ENCODE measurements at regions not wholly inside any gene's neighbourhood (a gene's known extent, or its start where the extent isn't known, plus 50 kb on each side); places are given as distances from the start of the nearest gene placed in this dataset.

GRCh38 chr12:98172801-98173200 is 342.6 kb upstream of the TMPO start:
- Histone ChIP-seq H3K27me3 (ENCODE audit: control insufficient read depth in 3 of 3, insufficient read depth in 3 of 3, low read length in 2 of 3) (no peaks in the 10 kb centered on the region), H3K27ac (ENCODE audit: low read depth in 1 of 2, low read length in 1 of 2) (no peak overlapping the region), H3K4me1 (ENCODE audit: control insufficient read depth in 5 of 5, insufficient read depth in 5 of 5, low read length in 5 of 5) (peaks cover 0 to under 1% (median 0%) of the 10 kb centered on the region in 5 donors), H3K9ac (ENCODE audit: insufficient read depth in 1 of 2, low read length in 2 of 2) (no peak overlapping the region), H3K36me3 (ENCODE audit: control insufficient read depth in 4 of 4, insufficient read depth in 4 of 4, low read length in 4 of 4) (no peaks in the 10 kb centered on the region), H3K4me3 (no peak overlapping the region), H3K9me3 (ENCODE audit: control insufficient read depth in 4 of 4, insufficient read depth in 3 of 4, low read length in 3 of 4) (peaks cover 0 to 7% (median 0%) of the 10 kb centered on the region in 4 donors)
- TF ChIP-seq CTCF (IDR thresholded peaks at IDR 0.05; ENCODE audit: control extremely low read depth, extremely low read depth) = no peak
- ATAC-seq (ENCODE audit: insufficient read depth, low FRiP score) (no peak), DNase-seq (no peak)
- 76 to 82% methylated on average over 3 of the region's 3 CpGs for whole genome bisulfite sequencing, 2 donors

DNA sequence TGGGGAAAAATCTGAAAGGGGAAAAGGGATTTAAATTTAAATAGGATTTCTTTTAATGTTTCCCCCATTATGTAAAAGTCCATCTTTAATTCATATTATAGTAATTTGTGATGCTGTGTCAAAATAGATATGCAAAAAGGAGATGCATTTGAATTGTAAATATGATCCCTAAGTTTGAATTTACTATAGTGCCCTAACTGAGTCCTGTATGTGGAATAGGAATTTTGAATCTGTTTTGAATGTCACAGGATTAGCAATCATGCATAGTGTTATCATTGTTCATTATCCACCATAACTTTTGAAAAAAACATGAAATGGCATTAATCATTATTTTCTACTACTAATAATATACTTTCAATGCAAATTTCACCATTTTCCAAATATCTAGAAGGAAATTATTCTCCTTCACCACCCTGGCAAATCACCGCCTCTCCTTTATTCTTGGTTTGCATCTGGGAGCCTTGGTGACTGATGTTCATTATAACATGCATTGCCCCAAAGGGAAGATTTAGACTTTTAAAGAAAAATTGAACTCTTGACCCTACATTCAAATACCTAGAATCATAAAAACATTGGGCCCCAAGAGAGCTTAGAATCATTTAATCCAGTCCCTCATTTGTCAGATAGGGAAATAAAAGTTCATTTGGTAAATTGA is 341.5 kb upstream of the TMPO start:
- Histone ChIP-seq H3K9me3 (ENCODE audit: control insufficient read depth in 4 of 4, insufficient read depth in 3 of 4, low read length in 3 of 4) (peaks cover 0 to 7% (median 0%) of the 10 kb centered on the region in 4 donors), H3K4me1 (ENCODE audit: control insufficient read depth in 5 of 5, insufficient read depth in 5 of 5, low read length in 5 of 5) (peaks cover 0 to 4% (median 0%) of the 10 kb centered on the region in 5 donors), H3K9ac (ENCODE audit: insufficient read depth in 1 of 2, low read length in 2 of 2) (no peak overlapping the region), H3K4me3 (no peak overlapping the region), H3K27me3 (ENCODE audit: control insufficient read depth in 3 of 3, insufficient read depth in 3 of 3, low read length in 2 of 3) (no peaks in the 10 kb centered on the region), H3K36me3 (ENCODE audit: control insufficient read depth in 4 of 4, insufficient read depth in 4 of 4, low read length in 4 of 4) (no peaks in the 10 kb centered on the region), H3K27ac (ENCODE audit: low read depth in 1 of 2, low read length in 1 of 2) (no peak overlapping the region)
- ATAC-seq (ENCODE audit: insufficient read depth, low FRiP score) (no peak), DNase-seq (no peak)
- no peak for TF ChIP-seq CTCF (IDR thresholded peaks at IDR 0.05; ENCODE audit: control extremely low read depth, extremely low read depth)
- 96 to 98% methylated on average over 1 of the region's 1 CpG for WGBS, 2 donors

DNA sequence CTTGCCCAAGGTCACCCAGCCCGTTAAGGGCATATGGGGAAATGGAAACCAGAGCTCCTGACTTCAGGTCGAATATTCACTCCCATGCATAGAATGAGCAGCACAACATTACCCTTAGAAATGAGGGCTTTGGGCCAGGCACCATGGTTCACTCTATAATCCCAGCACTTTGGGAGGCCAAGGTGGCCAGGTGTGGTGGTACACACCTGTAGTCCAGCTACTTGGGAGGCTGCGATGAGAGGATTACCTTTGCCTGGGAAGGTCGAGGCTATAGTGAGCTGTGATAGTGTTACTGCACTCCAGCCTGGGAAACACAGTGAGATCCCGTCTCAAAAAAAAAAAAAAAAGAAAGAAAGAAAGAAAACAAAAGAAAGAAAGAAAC is 341.0 kb upstream of the TMPO start:
- no peak overlapping the region for H3K9ac ChIP-seq (ENCODE audit: insufficient read depth in 1 of 2, low read length in 2 of 2)
- DNase-seq (no peak), ATAC-seq (ENCODE audit: insufficient read depth, low FRiP score) (no peak)
- no peaks in the 10 kb centered on the region for H3K36me3 ChIP-seq (ENCODE audit: control insufficient read depth in 4 of 4, insufficient read depth in 4 of 4, low read length in 4 of 4)
- H3K27me3 ChIP-seq (ENCODE audit: control insufficient read depth in 3 of 3, insufficient read depth in 3 of 3, low read length in 2 of 3) = no peaks in the 10 kb centered on the region
- WGBS, 2 donors = 89 to 90% methylated on average over 5 of the region's 5 CpGs
- H3K4me3 ChIP-seq = no peak overlapping the region
- no peak for TF ChIP-seq CTCF (IDR thresholded peaks at IDR 0.05; ENCODE audit: control extremely low read depth, extremely low read depth)
- peaks cover 0 to 7% (median 0%) of the 10 kb centered on the region in 4 donors for H3K9me3 ChIP-seq (ENCODE audit: control insufficient read depth in 4 of 4, insufficient read depth in 3 of 4, low read length in 3 of 4)
- H3K27ac ChIP-seq (ENCODE audit: low read depth in 1 of 2, low read length in 1 of 2) = no peak overlapping the region
- H3K4me1 ChIP-seq (ENCODE audit: control insufficient read depth in 5 of 5, insufficient read depth in 5 of 5, low read length in 5 of 5) = peaks cover 0 to 4% (median 0%) of the 10 kb centered on the region in 5 donors

DNA sequence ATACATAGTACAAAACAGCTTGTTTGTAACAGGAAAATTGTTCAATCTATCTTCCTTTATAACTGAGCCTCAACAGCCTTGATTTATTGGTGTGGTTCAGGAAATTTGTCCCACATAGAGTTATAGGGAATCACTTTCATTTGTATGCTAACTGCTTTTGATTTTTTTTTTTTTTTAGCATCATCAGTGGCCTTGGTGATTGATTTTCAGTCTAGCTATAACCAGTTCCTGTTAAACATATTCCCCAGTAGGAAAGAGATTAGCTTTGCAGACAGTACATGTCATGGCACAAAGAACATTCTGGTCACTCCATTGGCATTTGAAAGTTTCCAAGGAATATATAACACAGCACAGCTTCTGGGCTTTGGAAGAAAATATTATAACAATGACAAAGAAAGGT is 337.3 kb upstream of the TMPO start:
- Histone ChIP-seq H3K36me3 (ENCODE audit: control insufficient read depth in 4 of 4, insufficient read depth in 4 of 4, low read length in 4 of 4) (no peaks in the 10 kb centered on the region), H3K4me1 (ENCODE audit: control insufficient read depth in 5 of 5, insufficient read depth in 5 of 5, low read length in 5 of 5) (peaks cover 0 to 4% (median 0%) of the 10 kb centered on the region in 5 donors), H3K9ac (ENCODE audit: insufficient read depth in 1 of 2, low read length in 2 of 2) (no peak overlapping the region), H3K4me3 (no peak overlapping the region), H3K9me3 (ENCODE audit: control insufficient read depth in 4 of 4, insufficient read depth in 3 of 4, low read length in 3 of 4) (peaks cover 0 to 8% (median 0%) of the 10 kb centered on the region in 4 donors), H3K27ac (ENCODE audit: low read depth in 1 of 2, low read length in 1 of 2) (no peak overlapping the region), H3K27me3 (ENCODE audit: control insufficient read depth in 3 of 3, insufficient read depth in 3 of 3, low read length in 2 of 3) (no peaks in the 10 kb centered on the region)
- TF ChIP-seq CTCF (IDR thresholded peaks at IDR 0.05; ENCODE audit: control extremely low read depth, extremely low read depth) = no peak
- no peak for ATAC-seq (ENCODE audit: insufficient read depth, low FRiP score)
- no peak for DNase-seq
